MCF 10A (cell line): ENCODE measurements at regions not wholly inside any gene's neighbourhood (a gene's known extent, or its start where the extent isn't known, plus 50 kb on each side); places are given as distances from the start of the nearest gene placed in this dataset.

Experiments used
- BruUV-seq: library from RNA; stranded (reverse); fragments of 400-500 nt; replicated peaks from 2 replicates; lab custom pipeline; 2021; lab: Mats Ljungman, UMichigan
- CTCF ChIA-PET: fragments of 300-600 bp; sonication (Branson Sonifier 250); formaldehyde crosslinking; extraction: SDS; loops from one replicate; lab custom pipeline; 2021; ENCODE audit warnings: antibody characterized with exemption, inconsistent platforms; lab: Yijun Ruan, JAX
- POLR2A ChIA-PET: fragments of 300-600, 350-650 bp; sonication (Branson Sonifier 250); formaldehyde crosslinking; extraction: SDS; loops from one replicate; lab custom pipeline; 2020; ENCODE audit warnings: antibody characterized with exemption, inconsistent platforms; lab: Yijun Ruan, JAX
- DNase-seq: peaks from one replicate; pipeline ENCODE4 v3.0.0-alpha.2; 2018; ENCODE audit not compliant: unreplicated experiment
- H3K27ac Mint-ChIP-seq: one replicate; pipeline ENCODE4 v1.8.0; 2022; ENCODE audit warnings: mild to moderate bottlenecking, low read depth, mixed read lengths; ENCODE audit not compliant: unreplicated experiment
- H3K27me3 Mint-ChIP-seq: one replicate; pipeline ENCODE4 v1.8.0; 2022; ENCODE audit warnings: mixed read lengths; ENCODE audit not compliant: insufficient read depth, unreplicated experiment
- H3K36me3 Mint-ChIP-seq: one replicate; pipeline ENCODE4 v1.8.0; 2022; ENCODE audit warnings: mild to moderate bottlenecking, moderate library complexity, mixed read lengths; ENCODE audit not compliant: insufficient read depth, unreplicated experiment
- H3K4me1 Mint-ChIP-seq: one replicate; pipeline ENCODE4 v1.8.0; 2022; ENCODE audit warnings: mixed read lengths; ENCODE audit not compliant: insufficient read depth, unreplicated experiment
- H3K4me3 Mint-ChIP-seq: one replicate; pipeline ENCODE4 v1.8.0; 2022; ENCODE audit warnings: mild to moderate bottlenecking, moderate library complexity, mixed read lengths; ENCODE audit not compliant: unreplicated experiment
- H3K9me3 Mint-ChIP-seq: one replicate; pipeline ENCODE4 v1.8.0; 2022; ENCODE audit warnings: mixed read lengths; ENCODE audit not compliant: unreplicated experiment
- intact Hi-C: fragments of 100-400 bp; cut with micrococcal nuclease; formaldehyde crosslinking; loops from 2 replicates; pipeline ENCODE4 v1.14.1; 2022
- TF ChIP-seq, protein P1 (sequence below): fragments of 200-600 bp; IDR thresholded peaks from one replicate; pipeline ENCODE4 v1.8.0; 2022; ENCODE audit warnings: antibody characterized with exemption, mild to moderate bottlenecking; ENCODE audit not compliant: unreplicated experiment

DNA sequence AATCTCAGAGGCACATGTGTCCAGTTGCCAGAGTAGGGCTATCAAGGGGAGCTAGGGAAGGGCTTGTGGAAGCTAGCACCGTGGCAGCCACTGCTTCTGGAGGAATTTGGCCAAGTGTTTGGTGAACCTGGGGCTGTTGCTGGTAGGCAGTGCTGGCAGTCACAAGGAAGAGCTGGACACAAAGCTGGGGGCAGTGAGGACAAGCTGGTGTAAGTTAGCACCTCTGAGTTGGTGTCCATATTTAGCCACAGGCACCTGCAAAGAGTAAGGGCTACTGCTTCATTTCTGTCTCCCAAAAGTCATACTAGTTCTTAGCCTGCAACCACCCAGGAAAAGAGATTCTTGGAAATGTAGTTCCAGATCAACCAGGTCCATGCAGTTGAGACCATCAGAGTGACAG lies 359.4 kb downstream of the CSNK1G3 start:
- Mint-ChIP-seq H3K36me3 (no peaks in the 10 kb centered on the region), H3K9me3 (no peaks in the 10 kb centered on the region), H3K27ac (no peak overlapping the region), H3K4me1 (no peaks in the 10 kb centered on the region), H3K27me3 (no peaks in the 10 kb centered on the region), H3K4me3 (no peak overlapping the region)
- TF ChIP-seq, protein P1, sequence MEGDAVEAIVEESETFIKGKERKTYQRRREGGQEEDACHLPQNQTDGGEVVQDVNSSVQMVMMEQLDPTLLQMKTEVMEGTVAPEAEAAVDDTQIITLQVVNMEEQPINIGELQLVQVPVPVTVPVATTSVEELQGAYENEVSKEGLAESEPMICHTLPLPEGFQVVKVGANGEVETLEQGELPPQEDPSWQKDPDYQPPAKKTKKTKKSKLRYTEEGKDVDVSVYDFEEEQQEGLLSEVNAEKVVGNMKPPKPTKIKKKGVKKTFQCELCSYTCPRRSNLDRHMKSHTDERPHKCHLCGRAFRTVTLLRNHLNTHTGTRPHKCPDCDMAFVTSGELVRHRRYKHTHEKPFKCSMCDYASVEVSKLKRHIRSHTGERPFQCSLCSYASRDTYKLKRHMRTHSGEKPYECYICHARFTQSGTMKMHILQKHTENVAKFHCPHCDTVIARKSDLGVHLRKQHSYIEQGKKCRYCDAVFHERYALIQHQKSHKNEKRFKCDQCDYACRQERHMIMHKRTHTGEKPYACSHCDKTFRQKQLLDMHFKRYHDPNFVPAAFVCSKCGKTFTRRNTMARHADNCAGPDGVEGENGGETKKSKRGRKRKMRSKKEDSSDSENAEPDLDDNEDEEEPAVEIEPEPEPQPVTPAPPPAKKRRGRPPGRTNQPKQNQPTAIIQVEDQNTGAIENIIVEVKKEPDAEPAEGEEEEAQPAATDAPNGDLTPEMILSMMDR, result no peak
- intact Hi-C loops, result no loop called here
- BruUV-seq, result no TSS peak
- ChIA-PET POLR2A (no interaction called here), CTCF (no interaction called here)
- no peak for DNase-seq

DNA sequence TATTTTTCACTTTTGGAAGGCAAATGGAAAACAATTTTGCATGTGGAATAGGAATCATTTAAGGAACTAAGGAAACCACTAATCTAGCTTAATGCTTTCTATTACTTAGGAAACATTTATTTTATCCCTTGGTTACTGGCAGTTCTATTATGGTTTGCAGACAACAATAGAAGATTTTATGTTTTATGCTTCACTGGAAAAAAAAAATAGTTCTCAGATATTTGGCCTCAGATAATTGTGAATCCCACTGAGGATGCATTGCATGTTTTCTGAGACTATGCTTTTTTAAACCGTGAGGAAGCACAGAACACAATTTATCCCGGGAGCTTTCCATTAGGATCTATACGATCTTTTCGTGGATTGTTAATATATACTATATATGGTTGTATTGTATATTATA lies 356.9 kb downstream of the CSNK1G3 start:
- BruUV-seq, result no TSS peak
- no peak overlapping the region for H3K27ac Mint-ChIP-seq
- TF ChIP-seq, protein P1, result no peak
- H3K4me1 Mint-ChIP-seq, result no peaks in the 10 kb centered on the region
- no peaks in the 10 kb centered on the region for H3K9me3 Mint-ChIP-seq
- H3K4me3 Mint-ChIP-seq, result no peak overlapping the region
- intact Hi-C loops, result no loop called here
- no peaks in the 10 kb centered on the region for H3K27me3 Mint-ChIP-seq
- CTCF ChIA-PET, result no interaction called here
- DNase-seq, result no peak
- H3K36me3 Mint-ChIP-seq, result no peaks in the 10 kb centered on the region
- POLR2A ChIA-PET, result interaction anchor here (1.0 kb wide), 1 partner anchor 264 kb away, joined by 3 read pairs; no protein-coding TSS in a partner anchor

DNA sequence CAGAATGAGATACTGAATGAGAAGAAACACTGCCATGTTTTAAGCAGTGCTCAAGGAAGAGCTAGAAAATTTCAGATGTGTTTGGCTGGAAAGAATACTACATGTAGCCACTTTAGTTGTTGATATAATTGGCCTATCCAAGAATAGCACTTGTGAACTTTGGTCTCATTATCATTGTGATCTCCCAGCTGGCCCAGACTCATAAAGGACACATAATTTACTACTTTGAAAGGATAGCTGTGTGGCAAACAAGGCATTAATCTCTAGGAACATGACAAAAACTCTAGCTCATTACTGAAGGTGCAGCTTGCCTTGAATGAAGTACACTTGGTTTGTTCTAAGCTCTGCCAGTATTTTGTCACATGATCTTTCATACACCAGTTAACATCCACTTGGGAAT lies 356.3 kb downstream of the CSNK1G3 start:
- Mint-ChIP-seq H3K9me3 (no peaks in the 10 kb centered on the region), H3K27me3 (no peaks in the 10 kb centered on the region), H3K4me3 (no peak overlapping the region), H3K4me1 (no peaks in the 10 kb centered on the region), H3K27ac (no peak overlapping the region), H3K36me3 (no peaks in the 10 kb centered on the region)
- no TSS peak for BruUV-seq
- intact Hi-C loops, result no loop called here
- ChIA-PET CTCF (interaction anchor here (0.5 to 1.1 kb wide), 3 partner anchors 8 to 201 kb away, joined by 3 read pairs; no protein-coding TSS in a partner anchor), POLR2A (interaction anchor here (1.9 kb wide), 1 partner anchor 13 kb away, joined by 9 read pairs; no protein-coding TSS in a partner anchor)
- TF ChIP-seq, protein P1, result no peak
- no peak for DNase-seq

DNA sequence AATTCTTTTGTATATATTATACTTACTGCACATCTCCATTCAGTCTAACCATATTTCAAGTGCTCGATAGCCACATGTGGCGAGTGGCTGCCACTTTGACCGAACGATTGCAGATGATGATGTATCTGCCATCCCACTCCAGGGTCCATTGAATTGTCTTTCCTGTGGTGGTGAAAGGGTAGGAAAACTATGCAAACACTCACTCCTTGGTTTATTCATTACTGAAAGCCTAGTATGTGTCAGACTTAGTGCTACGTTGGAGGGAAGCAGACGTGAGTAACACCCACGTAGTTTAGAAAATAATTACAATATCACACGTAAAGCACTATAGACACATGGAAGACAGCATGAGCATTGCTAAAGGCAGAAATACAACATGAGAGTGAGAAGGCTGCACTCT lies 353.7 kb downstream of the CSNK1G3 start:
- Mint-ChIP-seq H3K4me3 (no peak overlapping the region), H3K9me3 (no peaks in the 10 kb centered on the region), H3K4me1 (no peaks in the 10 kb centered on the region), H3K27me3 (no peaks in the 10 kb centered on the region), H3K27ac (no peak overlapping the region), H3K36me3 (no peaks in the 10 kb centered on the region)
- BruUV-seq, result no TSS peak
- intact Hi-C loops, result no loop called here
- no peak for DNase-seq
- POLR2A ChIA-PET, result no interaction called here
- CTCF ChIA-PET, result no interaction called here
- TF ChIP-seq, protein P1, result no peak
